Left lung (tissue), 4 donors: ENCODE measurements at regions not wholly inside any gene's neighbourhood (a gene's known extent, or its start where the extent isn't known, plus 50 kb on each side); places are given as distances from the start of the nearest gene placed in this dataset.

Experiments
- ATAC-seq: fragments of 200-7000 bp; cut with Tn5 transposase; one replicate; pipeline ENCODE4 v1.9.1; 2020; ENCODE audit warnings: moderate library complexity
- DNase-seq, 4 donors: peaks; one replicate each; pipeline ENCODE4 v3.0.0-alpha.2; 2013 to 2020
- H3K27ac ChIP-seq, 2 donors: fragments of 200-600 bp; sonication (generic) in 1 of 2; one replicate each; pipeline versions ENCODE4 v1.5.0 to v1.8.0; 2020 to 2021
- H3K27me3 ChIP-seq, 2 donors: fragments of 200-600 bp; sonication (generic) in 1 of 2; one replicate each; pipeline versions ENCODE4 v1.5.0 to v1.8.0; 2020 to 2021
- H3K36me3 ChIP-seq, 2 donors: fragments of 200-600 bp; sonication (generic) in 1 of 2; one replicate each; pipeline versions ENCODE4 v1.5.0 to v1.8.0; 2020 to 2021
- H3K4me1 ChIP-seq, 2 donors: fragments of 200-600 bp; one replicate each; pipeline ENCODE4 v1.8.0; 2021
- H3K4me3 ChIP-seq, 2 donors: fragments of 200-600 bp; sonication (generic) in 1 of 2; one replicate each; pipeline versions ENCODE4 v1.5.0 to v1.8.0; 2020 to 2021; ENCODE audit warnings: mild to moderate bottlenecking in 1 of 2
- H3K9me3 ChIP-seq, 2 donors: fragments of 200-600 bp; sonication (generic) in 1 of 2; one replicate each; pipeline versions ENCODE4 v1.5.0 to v1.8.0; 2020 to 2021
- intact Hi-C, 2 donors: fragments of 100-400 bp; cut with DNase I; formaldehyde crosslinking; loops; one replicate each; pipeline versions ENCODE4 v1.11.2 to v1.14.2; 2022
- TF ChIP-seq, protein P1 (sequence below), 2 donors: fragments of 200-600 bp; sonication (generic) in 1 of 2; IDR thresholded peaks; one replicate each; pipeline versions ENCODE4 v1.5.0 to v1.8.0; 2021; ENCODE audit warnings: antibody characterized with exemption in 2 of 2
- donor health status: DM: no; HTN: yes; CAD: no.
- donor health status: DM: no; HTN: no; CAD: no.

DNA sequence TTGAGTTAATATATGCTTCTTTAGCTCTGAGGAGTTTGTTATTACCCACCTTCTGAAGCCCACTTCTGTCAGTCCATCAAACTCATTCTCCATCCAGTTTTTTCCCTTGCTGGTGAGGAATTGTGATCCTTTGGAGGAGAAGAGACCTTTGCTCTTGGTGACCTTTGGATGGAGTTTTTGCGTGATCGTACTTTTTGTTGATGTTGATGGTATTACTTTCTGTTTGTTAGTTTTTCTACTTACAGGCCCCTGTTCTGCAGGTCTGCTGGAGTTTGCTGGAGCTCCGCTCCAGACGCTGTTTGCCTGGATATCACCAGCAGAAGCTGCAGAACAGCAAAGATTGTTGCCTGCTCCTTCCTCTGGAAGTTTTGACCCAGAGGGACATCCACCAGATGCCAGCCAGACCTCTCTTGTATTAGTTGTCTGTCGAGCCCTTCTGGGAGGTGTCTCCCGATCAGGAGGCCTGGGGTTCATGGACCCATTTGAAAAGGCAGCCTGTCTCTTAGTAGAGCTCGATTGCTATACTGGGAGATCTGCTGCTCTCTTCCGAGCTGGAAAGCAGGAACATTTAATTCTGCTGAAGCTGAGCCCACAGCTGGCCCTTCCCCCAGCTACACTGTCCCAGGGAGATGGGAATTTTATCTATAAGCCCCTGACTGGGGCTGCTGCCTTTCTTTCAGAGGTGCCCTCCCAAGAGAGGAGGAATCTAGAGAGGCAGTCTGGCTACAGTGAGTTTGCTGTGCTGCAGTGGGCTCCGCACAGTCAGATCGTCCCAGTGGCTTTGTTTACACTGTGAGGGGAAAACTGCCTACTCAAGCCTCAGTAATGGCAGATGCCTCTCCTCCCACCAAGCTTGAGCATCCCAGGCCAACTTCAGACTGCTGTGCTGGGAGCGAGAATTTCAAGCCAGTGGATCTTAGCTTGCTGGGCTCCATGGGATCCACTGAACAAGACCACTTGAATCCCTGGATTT lies 445.5 kb downstream of the MAN2A1 start:
- H3K27me3 ChIP-seq: no peaks in the 10 kb centered on the region
- TF ChIP-seq, protein P1, sequence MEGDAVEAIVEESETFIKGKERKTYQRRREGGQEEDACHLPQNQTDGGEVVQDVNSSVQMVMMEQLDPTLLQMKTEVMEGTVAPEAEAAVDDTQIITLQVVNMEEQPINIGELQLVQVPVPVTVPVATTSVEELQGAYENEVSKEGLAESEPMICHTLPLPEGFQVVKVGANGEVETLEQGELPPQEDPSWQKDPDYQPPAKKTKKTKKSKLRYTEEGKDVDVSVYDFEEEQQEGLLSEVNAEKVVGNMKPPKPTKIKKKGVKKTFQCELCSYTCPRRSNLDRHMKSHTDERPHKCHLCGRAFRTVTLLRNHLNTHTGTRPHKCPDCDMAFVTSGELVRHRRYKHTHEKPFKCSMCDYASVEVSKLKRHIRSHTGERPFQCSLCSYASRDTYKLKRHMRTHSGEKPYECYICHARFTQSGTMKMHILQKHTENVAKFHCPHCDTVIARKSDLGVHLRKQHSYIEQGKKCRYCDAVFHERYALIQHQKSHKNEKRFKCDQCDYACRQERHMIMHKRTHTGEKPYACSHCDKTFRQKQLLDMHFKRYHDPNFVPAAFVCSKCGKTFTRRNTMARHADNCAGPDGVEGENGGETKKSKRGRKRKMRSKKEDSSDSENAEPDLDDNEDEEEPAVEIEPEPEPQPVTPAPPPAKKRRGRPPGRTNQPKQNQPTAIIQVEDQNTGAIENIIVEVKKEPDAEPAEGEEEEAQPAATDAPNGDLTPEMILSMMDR (IDR thresholded peaks at IDR 0.05): no peak
- H3K4me3 ChIP-seq: no peak overlapping the region
- no peak for DNase-seq
- peaks cover 0 to 45% of the 10 kb centered on the region in 2 donors for H3K9me3 ChIP-seq
- intact Hi-C loops: no loop called here
- no peaks in the 10 kb centered on the region for H3K4me1 ChIP-seq
- H3K27ac ChIP-seq: no peak overlapping the region
- H3K36me3 ChIP-seq: no peaks in the 10 kb centered on the region
- ATAC-seq: no peak

DNA sequence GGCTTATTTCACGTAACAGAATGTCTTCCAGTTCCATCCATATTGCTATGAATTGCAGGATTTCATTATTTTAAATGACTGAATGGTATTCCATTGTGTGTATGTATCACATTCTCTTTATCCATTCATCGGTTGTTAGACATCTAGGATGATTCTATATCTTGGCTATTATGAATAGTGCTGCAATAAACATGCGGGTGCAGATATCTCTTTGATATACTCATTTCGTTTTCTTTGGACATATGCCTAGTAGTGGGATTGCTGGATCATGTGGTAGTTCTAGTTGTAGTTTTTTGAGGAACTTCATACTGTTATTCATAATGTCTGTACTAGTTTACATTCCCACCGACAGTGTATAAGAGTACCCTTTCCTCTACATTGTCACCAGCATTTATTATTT lies 460.5 kb downstream of the MAN2A1 start:
- ATAC-seq (no peak), DNase-seq (no peak)
- intact Hi-C loops: no loop called here
- Histone ChIP-seq H3K4me3 (no peak overlapping the region), H3K4me1 (no peaks in the 10 kb centered on the region), H3K36me3 (no peaks in the 10 kb centered on the region), H3K27ac (no peak overlapping the region), H3K9me3 (no peaks in the 10 kb centered on the region), H3K27me3 (no peaks in the 10 kb centered on the region)
- TF ChIP-seq, protein P1 (IDR thresholded peaks at IDR 0.05): no peak

DNA sequence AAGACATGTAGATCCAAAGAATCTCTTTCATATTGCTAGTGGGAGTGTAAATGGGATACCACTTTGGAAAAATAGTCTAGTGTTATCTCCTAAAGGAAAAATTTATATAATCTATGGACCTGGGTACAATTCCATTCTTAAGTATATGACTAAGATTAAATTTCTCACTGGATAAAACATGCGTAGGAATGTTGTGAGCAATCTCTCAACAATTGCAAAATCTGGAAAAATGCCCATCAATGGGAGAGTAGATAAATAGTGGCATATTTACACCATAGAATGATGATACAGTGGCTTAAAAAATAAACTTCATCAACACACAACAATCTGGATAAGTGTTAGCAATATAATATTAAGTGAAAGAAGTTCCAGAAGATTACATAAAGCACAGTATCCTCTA lies 469.5 kb downstream of the MAN2A1 start:
- no peaks in the 10 kb centered on the region for H3K27me3 ChIP-seq
- no peak overlapping the region for H3K4me3 ChIP-seq
- intact Hi-C loops: no loop called here
- TF ChIP-seq, protein P1 (IDR thresholded peaks at IDR 0.05): no peak
- DNase-seq (no peak), ATAC-seq (no peak)
- H3K4me1 ChIP-seq: no peaks in the 10 kb centered on the region
- H3K27ac ChIP-seq: no peak overlapping the region
- no peaks in the 10 kb centered on the region for H3K9me3 ChIP-seq
- H3K36me3 ChIP-seq: no peaks in the 10 kb centered on the region

DNA sequence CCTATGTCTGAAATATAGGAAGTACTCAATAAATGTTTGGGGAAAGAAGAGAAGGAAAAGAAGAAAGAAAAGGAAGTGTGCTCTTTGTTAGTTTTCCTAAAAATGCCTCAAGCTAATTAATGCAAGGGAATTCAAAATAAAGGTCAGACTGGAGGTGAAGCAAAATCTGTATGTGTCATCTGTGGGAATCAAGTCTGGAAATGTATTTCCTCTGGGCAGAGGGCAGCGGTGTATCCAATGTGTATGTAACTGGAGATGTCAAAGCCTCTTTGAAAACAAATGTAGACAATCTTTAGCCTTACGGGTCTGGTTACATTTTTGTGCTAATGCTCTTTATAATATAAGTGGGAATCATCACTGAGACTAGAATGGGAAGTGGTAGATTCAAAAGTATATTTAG lies 471.4 kb downstream of the MAN2A1 start:
- ATAC-seq (no peak), DNase-seq (no peak)
- Histone ChIP-seq H3K4me1 (no peaks in the 10 kb centered on the region), H3K36me3 (no peaks in the 10 kb centered on the region), H3K27ac (no peak overlapping the region), H3K9me3 (no peaks in the 10 kb centered on the region), H3K27me3 (no peaks in the 10 kb centered on the region), H3K4me3 (no peak overlapping the region)
- intact Hi-C loops: no loop called here
- TF ChIP-seq, protein P1 (IDR thresholded peaks at IDR 0.05): no peak

DNA sequence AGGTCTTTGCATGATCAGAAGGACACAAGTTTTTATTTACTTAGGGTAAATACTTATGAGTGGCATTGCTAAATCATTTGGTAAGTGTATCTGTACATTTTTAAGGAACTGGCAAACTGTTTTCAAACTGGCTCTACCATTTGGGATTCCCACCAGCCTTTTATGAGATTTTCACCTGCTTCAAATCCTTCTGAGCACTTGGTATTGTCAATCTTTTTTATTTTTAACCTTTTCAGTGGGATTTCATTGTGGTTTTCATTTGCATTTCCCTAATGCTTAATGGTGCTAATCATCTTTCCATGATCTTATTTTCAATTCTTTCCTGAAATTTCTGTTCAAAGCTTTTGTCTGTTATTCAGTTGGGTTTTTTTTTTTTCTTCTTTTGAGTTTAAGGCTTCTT lies 475.6 kb downstream of the MAN2A1 start:
- intact Hi-C loops: no loop called here
- ATAC-seq: no peak
- TF ChIP-seq, protein P1 (IDR thresholded peaks at IDR 0.05): no peak

More for the DNA sequence above, 475.6 kb downstream of the MAN2A1 start:
- Histone ChIP-seq H3K27ac (no peak overlapping the region), H3K4me1 (no peaks in the 10 kb centered on the region), H3K9me3 (peaks cover 0 to 7% of the 10 kb centered on the region in 2 donors), H3K4me3 (no peak overlapping the region), H3K36me3 (no peaks in the 10 kb centered on the region), H3K27me3 (no peaks in the 10 kb centered on the region)
- no peak for DNase-seq
